ENCODE measurements at regions not wholly inside any gene's neighbourhood (a gene's known extent, or its start where the extent isn't known, plus 50 kb on each side); places are given as distances from the start of the nearest gene placed in this dataset.

GRCh38 chr4:18881556-18881955 is 860.0 kb upstream of the LCORL start:
- peaks cover 6 to 8% of the 10 kb centered on the region in 2 experiments; a peak in 3 of 4 replicates for H3K4me1 Mint-ChIP-seq
- H3K27ac Mint-ChIP-seq = no peak overlapping the region
- H3K4me1 ChIP-seq (ENCODE audit: insufficient read depth, low read length) = no peaks in the 10 kb centered on the region
- no peaks in the 10 kb centered on the region for H3K79me2 ChIP-seq (ENCODE audit: insufficient read depth, low read length)
- no peak overlapping the region for H2BK120ac ChIP-seq (ENCODE audit: low read depth, low read length, poor library complexity, severe bottlenecking)
- H4K20me1 ChIP-seq (ENCODE audit: control insufficient read depth, insufficient read depth, insufficient read length) = no peaks in the 10 kb centered on the region
- H3K9me3 Mint-ChIP-seq = peaks cover 0 to 6% of the 10 kb centered on the region in 2 experiments; a peak in 1 of 5 replicates
- no peak overlapping the region for H3K23ac ChIP-seq (ENCODE audit: insufficient read length, low read depth, low read length)
- no peak overlapping the region for H4K8ac ChIP-seq (replicated peaks; ENCODE audit: insufficient read length, low read depth, low read length)
- H2BK20ac ChIP-seq (ENCODE audit: low read depth, low read length, poor library complexity, severe bottlenecking) = no peak overlapping the region
- no peak overlapping the region for H3T11ph ChIP-seq (ENCODE audit: low read length)
- no peak overlapping the region for H3K27ac ChIP-seq (ENCODE audit: insufficient read length, low read depth, low read length)
- H3K4ac ChIP-seq (ENCODE audit: low read depth, low read length) = no peak overlapping the region
- H4K91ac ChIP-seq (ENCODE audit: insufficient read length, low read depth, low read length) = no peak overlapping the region
- no peaks in the 10 kb centered on the region; a peak in 1 of 7 replicates for H3K36me3 Mint-ChIP-seq (ENCODE audit: insufficient read depth in 1 of 3, low read depth in 3 of 3)
- no peak overlapping the region for H3K14ac ChIP-seq (ENCODE audit: insufficient read depth, low read length)
- TF ChIP-seq, protein P1, sequence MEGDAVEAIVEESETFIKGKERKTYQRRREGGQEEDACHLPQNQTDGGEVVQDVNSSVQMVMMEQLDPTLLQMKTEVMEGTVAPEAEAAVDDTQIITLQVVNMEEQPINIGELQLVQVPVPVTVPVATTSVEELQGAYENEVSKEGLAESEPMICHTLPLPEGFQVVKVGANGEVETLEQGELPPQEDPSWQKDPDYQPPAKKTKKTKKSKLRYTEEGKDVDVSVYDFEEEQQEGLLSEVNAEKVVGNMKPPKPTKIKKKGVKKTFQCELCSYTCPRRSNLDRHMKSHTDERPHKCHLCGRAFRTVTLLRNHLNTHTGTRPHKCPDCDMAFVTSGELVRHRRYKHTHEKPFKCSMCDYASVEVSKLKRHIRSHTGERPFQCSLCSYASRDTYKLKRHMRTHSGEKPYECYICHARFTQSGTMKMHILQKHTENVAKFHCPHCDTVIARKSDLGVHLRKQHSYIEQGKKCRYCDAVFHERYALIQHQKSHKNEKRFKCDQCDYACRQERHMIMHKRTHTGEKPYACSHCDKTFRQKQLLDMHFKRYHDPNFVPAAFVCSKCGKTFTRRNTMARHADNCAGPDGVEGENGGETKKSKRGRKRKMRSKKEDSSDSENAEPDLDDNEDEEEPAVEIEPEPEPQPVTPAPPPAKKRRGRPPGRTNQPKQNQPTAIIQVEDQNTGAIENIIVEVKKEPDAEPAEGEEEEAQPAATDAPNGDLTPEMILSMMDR (conservative IDR thresholded peaks at IDR 0.05) = no peak
- H3K27me3 Mint-ChIP-seq (ENCODE audit: low read depth) = no peaks in the 10 kb centered on the region
- H2BK15ac ChIP-seq (ENCODE audit: low read depth, low read length) = no peak overlapping the region
- no peak overlapping the region for H3K56ac ChIP-seq (ENCODE audit: insufficient read length, low read depth, low read length)
- H2BK12ac ChIP-seq (ENCODE audit: insufficient read length, low read depth, low read length) = no peak overlapping the region
- H3K79me1 ChIP-seq (ENCODE audit: insufficient read depth, low read depth, low read length, poor library complexity, severe bottlenecking) = no peaks in the 10 kb centered on the region
- H3K4me3 Mint-ChIP-seq = no peak overlapping the region
- no peak overlapping the region for H2AFZ ChIP-seq (ENCODE audit: low read length)
- no peak overlapping the region for H2AK5ac ChIP-seq (ENCODE audit: insufficient read length, low read length)
- no peaks in the 10 kb centered on the region for H3K9me3 ChIP-seq (ENCODE audit: control insufficient read depth, low read depth, low read length)
- H3K23me2 ChIP-seq (ENCODE audit: insufficient read length, low read depth, low read length, poor library complexity, severe bottlenecking) = no peaks in the 10 kb centered on the region
- no peak overlapping the region for H2BK5ac ChIP-seq (ENCODE audit: insufficient read length, low read length)
- no peaks in the 10 kb centered on the region for H3K27me3 ChIP-seq (ENCODE audit: insufficient read depth, low read length)
- no peak overlapping the region for H3K4me2 ChIP-seq (ENCODE audit: insufficient read depth, insufficient read length, low read length)
- WGBS (ENCODE audit: extremely low coverage, insufficient read length, low lambda C conversion rate) = no CpG with 5 or more reads among the region's 1 CpG
- no peak overlapping the region for H3K18ac ChIP-seq (ENCODE audit: insufficient read length, low read depth, low read length)
- no peak overlapping the region for H3K9ac ChIP-seq (ENCODE audit: extremely low read depth, insufficient read length, low read length)
- H4K5ac ChIP-seq (ENCODE audit: insufficient read length, low read depth, low read length) = no peak overlapping the region
- DNase-seq = no peak
